ENCODE measurements at regions not wholly inside any gene's neighbourhood (a gene's known extent, or its start where the extent isn't known, plus 50 kb on each side); places are given as distances from the start of the nearest gene placed in this dataset.

- DNase-seq, result no peak
- TF ChIP-seq POLR2A (IDR thresholded peaks at IDR 0.05), result no peak
- TF ChIP-seq CTCF (IDR thresholded peaks at IDR 0.05), result no peak
- WGBS, 2 donors, result 79 to 83% methylated on average over 3 of the region's 3 CpGs
- no peak overlapping the region for H3K27ac ChIP-seq
- H3K27me3 ChIP-seq, result no peaks in the 10 kb centered on the region
- intact Hi-C loops (cut with DNase I), result no loop called here
- no peaks in the 10 kb centered on the region for H3K36me3 ChIP-seq
- no peaks in the 10 kb centered on the region for H3K9me3 ChIP-seq
- no peaks in the 10 kb centered on the region for H3K4me1 ChIP-seq
- no peak overlapping the region for H3K4me3 ChIP-seq
Observed at GRCh38 chr12:22788913-22789312, 163.9 kb downstream of the ETNK1 start.

GRCh38 chr12:22792138-22792537 is 167.2 kb downstream of the ETNK1 start:
- no peaks in the 10 kb centered on the region for H3K36me3 ChIP-seq
- TF ChIP-seq POLR2A (IDR thresholded peaks at IDR 0.05) (no peak), CTCF (IDR thresholded peaks at IDR 0.05) (no peak)
- no peak overlapping the region for H3K4me3 ChIP-seq
- no peak for DNase-seq
- H3K4me1 ChIP-seq, result no peaks in the 10 kb centered on the region
- WGBS, 2 donors, result 49 to 52% methylated on average over 4 of the region's 4 CpGs
- H3K27me3 ChIP-seq, result no peaks in the 10 kb centered on the region
- no peak overlapping the region for H3K27ac ChIP-seq
- no peaks in the 10 kb centered on the region for H3K9me3 ChIP-seq
- intact Hi-C loops (cut with DNase I), result no loop called here

GRCh38 chr12:22794017-22794416 is 169.0 kb downstream of the ETNK1 start:
- H3K27me3 ChIP-seq, result no peaks in the 10 kb centered on the region
- H3K4me1 ChIP-seq, result no peaks in the 10 kb centered on the region
- H3K4me3 ChIP-seq, result no peak overlapping the region
- WGBS, 2 donors, result 42 to 100% methylated on average over 1 of the region's 1 CpG
- DNase-seq, result no peak
- no peak for TF ChIP-seq CTCF (IDR thresholded peaks at IDR 0.05)
- no peak for TF ChIP-seq POLR2A (IDR thresholded peaks at IDR 0.05)
- intact Hi-C loops (cut with DNase I), result no loop called here
- no peaks in the 10 kb centered on the region for H3K36me3 ChIP-seq
- no peak overlapping the region for H3K27ac ChIP-seq
- no peaks in the 10 kb centered on the region for H3K9me3 ChIP-seq

GRCh38 chr12:22796941-22797630 is 172.1 kb downstream of the ETNK1 start:
- Histone ChIP-seq H3K4me1 (no peaks in the 10 kb centered on the region), H3K36me3 (no peaks in the 10 kb centered on the region), H3K27me3 (no peaks in the 10 kb centered on the region), H3K27ac (no peak overlapping the region), H3K9me3 (no peaks in the 10 kb centered on the region), H3K4me3 (no peak overlapping the region)
- intact Hi-C loops (cut with DNase I), result no loop called here
- TF ChIP-seq CTCF (IDR thresholded peaks at IDR 0.05), result no peak
- no peak for TF ChIP-seq POLR2A (IDR thresholded peaks at IDR 0.05)
- DNase-seq, result no peak
- 69 to 73% methylated on average over 4 of the region's 4 CpGs for WGBS, 2 donors

- no peak for DNase-seq
- 63 to 64% methylated on average over 2 of the region's 2 CpGs for WGBS, 2 donors
- Histone ChIP-seq H3K27ac (no peak overlapping the region), H3K4me3 (no peak overlapping the region), H3K4me1 (no peaks in the 10 kb centered on the region), H3K9me3 (no peaks in the 10 kb centered on the region), H3K27me3 (no peaks in the 10 kb centered on the region), H3K36me3 (no peaks in the 10 kb centered on the region)
- intact Hi-C loops (cut with DNase I), result no loop called here
- no peak for TF ChIP-seq CTCF (IDR thresholded peaks at IDR 0.05)
- no peak for TF ChIP-seq POLR2A (IDR thresholded peaks at IDR 0.05)
Observed at GRCh38 chr12:22797701-22798100, 172.7 kb downstream of the ETNK1 start.
